ENCODE measurements at regions not wholly inside any gene's neighbourhood (a gene's known extent, or its start where the extent isn't known, plus 50 kb on each side); places are given as distances from the start of the nearest gene placed in this dataset.
"Not testable (repeated sequence)": the region's sequence is repeated elsewhere in the genome, so short reads cannot be mapped to it uniquely, and the experiment has no call there.

DNA sequence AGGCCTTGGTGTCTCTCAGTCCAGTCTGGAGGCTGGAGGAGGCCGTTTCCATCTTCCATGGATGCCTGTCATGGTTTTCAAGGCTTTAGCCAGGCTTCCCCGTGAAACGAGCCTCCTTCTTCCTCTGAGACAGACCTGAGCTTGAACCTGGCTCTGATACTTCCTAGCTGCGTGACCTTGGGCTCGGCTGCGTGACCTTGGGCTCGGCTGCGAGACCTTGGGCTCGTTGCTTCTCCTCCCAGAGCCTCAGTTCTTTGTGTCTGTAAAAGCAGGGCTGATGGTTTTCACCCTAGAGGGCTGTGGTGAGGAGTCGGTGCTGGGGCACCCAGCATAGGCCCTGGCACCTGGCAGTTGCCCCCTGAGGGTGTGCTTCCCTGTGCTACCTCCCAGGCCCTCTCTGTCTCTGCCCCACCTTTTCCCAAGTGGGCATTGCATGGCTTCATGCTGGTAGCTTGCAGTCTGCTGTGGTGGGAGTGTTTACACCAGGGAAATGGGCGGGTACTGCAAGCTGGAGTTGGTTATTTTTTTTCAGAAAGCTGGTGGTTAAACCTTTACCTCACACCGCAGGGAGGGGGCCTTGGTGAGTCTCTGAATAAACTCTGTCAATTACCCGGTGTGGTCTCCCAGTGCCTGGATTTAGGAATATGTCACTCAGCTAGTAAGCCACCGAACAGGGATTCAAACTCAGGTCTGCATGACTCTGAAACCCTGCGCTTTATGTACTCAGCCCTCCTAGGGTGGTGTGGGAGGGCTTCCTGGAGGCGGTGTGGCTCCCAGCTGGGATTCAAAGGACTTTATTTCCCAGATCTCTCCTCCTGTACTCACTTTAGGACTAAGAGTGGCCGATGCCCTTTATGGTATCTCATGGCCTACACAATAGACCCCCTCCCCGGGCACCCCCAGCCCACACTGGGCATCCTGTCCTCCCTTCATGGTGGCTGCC is 129.0 kb upstream of the CIBAR2 start:
- DNase-seq: no peak

DNA sequence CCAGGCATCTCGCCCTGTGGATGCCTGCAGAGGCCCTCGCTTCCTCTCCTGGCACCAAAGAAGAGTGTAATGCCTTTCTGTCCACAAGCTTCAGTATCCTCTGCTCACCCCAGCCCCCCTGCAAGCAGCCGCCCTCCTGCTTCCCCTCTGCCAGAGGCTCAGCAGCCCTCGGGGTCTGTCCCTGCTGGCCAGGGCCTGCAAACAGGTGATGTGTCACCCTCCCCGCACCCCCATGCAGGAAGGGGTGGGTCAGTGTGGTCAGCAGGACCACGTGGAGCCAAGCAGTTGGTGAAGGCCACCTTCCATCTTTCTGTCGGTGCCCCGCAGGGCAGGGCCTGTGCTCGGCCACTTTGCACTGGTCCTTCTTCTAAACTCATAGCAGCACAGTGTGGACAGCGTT is 129.9 kb upstream of the CIBAR2 start:
- DNase-seq: no peak

DNA sequence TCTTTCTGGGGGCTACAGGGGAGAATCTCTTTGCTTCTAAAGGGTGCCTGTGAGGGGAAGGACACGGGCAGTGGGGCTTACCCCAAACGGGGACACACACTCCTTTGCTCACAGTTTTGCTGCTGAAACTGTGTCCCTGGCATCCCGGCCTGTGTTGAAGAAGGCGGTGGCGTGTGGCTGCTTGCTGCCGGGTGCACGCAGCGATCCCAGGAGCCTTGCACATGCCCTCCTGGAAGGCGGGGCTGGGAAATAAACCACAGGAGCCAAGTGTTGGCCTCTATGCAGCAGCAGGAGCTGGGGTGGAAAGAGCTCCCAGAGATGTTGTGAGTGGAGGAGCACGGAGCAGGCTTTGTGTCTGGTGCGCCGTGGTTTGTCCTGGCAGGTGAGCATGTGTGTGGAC is 131.0 kb upstream of the CIBAR2 start:
- no peak for DNase-seq

DNA sequence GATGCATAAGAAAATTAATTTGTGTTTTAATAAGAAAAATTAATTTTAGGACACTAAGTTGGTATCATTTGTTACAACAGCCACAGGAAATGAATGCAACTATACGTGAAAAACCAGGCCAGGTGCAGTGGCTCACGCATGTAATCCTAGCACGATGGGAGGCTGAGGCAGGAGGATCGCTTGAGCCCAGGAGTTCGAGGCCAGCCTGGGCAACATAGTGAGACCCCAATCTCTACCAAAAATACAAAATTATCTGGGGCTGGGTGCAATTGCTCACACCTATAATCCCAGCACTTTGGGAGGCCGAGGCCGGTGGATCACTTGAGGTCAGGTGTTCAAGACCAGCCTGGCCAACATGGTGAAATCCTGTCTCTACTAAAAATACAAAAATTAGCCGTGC is 132.2 kb upstream of the CIBAR2 start:
- not testable (repeated sequence) for DNase-seq

DNA sequence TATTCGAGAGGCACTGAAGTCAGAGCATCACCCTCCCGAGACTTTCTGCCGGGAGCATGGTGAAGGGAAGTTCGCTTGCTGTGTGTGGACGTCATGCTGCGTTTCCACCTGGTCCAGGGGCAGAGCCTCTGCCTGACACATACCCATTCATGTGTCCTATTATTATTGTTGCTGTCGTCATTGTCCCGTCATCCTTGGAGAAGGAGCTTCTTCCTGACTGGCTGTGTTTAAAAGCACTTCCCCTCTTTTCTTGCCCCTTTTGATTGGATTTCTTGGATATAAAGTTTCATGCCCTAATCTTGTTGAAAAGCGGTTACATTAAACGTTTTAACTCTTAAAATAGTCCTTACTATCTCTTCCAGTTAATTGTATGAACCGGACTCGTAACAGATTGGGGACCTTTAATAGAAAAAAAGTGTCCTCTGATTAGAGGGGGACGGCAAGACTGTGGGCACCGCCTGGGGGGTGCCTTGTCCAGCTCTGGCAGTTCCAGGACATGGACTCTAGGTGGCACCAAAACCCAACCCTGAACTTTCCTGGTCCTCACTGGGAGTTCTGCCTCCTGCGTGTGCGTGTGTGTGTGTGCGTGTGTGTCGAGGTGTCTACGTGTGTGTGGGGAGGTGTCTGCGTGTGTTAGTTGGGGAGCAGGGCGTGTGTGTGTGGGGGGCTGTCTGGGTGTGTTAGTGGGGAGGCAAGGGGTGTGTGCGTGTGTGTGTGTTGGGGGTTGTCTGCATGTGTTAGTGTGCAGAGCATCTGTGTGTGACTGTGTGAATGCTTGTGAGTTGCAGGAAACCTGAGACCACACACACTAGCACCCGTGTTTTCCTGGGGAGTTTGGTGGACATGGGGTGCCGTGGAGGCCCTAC is 133.3 kb upstream of the CIBAR2 start:
- no peak for DNase-seq

DNA sequence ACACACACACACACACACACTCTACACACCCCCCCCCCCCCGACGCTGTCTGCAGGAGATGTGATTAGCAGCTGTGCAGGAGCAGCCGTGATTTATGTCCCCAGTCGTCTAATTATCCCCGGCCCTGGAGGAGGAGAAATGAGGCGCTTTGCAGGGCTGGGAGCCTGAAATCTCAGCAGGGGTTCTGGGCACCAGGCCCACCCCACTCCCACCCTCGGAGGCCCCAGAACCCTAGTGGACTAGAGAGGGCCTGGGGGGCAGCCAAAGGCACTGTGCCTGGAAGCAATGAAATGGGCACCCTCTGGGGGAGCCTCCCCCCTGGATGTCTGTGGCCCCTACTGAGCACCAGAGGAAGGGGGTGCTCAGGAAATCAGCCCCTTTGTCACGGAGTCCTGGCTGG is 134.2 kb upstream of the CIBAR2 start:
- DNase-seq: no peak

DNA sequence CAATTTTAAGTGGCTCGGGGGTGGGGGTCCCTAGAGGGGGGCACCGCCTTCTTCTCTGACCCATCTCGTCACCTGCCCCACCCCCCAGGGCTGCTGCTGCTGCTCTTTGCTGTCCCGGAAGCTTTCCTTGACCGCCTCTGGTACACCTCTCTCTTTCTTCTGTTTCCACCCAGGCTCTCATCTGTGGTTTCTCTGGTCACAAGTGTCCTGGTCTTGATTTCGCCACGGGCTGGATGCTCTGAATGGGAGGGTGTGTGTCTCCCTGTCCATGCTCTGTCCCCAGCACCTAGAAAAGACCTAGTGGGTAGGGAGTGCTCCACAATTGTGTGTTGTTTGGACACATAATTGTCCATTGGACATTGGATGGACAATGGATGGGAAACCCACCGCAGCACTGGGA is 134.7 kb upstream of the CIBAR2 start:
- no peak for DNase-seq

DNA sequence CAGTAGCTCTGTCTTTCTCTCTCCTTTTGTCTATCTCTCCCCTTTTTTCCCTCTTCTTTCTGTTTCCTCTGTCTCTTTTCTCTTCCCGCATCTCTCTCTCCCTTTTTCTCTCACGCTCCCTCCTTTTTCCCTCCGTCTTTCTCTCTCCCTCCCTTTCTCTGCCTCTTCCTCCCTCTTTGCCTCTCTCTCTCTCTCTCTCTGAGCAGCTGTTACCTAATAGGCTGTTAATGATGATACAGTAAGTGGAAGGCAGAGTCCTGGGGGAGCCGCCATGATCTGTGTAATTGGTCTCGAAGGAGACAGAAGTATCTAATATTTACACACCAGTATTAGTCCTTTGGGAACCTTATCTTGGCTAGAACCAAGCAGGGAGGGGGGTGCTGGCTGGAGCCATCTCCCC is 136.1 kb upstream of the CIBAR2 start:
- no peak for DNase-seq

DNA sequence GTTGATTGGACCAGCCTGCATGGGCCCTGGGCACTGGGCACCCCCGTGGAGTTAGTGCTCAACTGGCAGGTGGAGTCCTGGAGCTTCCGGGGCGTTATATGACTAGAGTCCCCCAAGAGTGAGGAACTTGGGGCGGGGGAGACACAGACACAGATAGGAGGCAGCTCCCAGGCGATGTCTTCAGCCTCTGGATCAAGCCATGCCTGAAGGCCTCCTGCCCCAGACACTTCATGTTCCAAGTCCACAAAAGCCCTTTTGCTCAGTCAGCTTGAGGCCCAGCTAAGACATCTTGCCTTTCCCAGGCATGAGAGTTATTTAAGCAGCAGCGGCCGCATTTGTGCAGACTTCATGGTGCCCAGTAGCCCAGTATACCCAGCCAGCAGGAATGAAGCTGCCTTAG is 136.6 kb upstream of the CIBAR2 start:
- DNase-seq: no peak

DNA sequence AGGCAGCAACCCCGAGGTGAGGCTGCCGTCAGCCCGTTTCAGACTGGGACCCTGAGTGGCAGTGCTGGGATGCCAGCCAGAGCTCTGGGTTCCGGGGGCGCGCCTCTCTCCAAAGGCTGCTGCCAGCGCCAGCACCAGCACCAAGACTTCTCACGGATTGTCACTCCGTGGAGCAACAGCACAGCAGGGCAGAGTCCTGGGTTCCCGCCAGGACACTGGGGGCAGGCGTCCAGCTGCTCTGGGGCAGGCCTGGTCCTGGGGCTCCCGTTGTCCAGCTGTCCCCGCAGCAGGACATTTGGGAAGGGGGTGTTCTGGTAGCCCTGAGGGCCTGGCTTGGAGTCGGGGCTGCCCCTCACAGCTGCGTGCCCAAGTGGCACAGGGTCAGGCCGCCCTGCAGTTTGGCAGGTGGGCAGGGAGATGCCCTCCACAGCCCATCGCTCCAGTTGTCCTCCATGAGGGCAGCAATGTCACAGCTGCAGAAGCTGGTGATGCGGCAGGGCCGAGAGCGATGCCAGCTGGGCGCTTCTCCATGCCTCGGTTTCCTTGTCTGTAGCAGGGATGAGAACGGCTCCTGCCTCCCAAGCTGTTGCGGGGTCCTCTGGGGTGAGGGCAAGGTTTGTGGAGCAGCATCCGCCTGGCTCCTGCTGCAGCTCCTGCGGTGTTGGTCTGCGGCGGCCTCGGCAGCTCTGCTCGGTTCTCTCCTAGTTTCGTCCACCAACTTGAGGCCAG is 137.3 kb upstream of the CIBAR2 start:
- DNase-seq: no peak

DNA sequence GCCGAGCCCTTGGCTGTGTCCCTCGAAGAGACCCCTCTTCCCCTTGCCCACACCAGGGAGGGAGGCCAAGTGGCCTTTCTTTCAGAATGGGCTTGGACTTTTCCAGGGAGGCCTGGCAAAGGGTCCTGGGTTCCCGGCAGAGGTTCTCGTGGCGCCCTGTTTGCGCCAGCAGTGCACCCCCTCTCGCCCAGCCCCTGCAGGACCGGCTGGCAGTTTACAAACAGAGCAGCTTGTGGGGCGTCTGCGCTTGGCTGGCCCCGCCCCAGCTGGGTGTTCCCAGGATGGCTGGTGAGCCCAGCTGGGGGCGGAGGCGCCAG is 137.8 kb upstream of the CIBAR2 start:
- no peak for DNase-seq

DNA sequence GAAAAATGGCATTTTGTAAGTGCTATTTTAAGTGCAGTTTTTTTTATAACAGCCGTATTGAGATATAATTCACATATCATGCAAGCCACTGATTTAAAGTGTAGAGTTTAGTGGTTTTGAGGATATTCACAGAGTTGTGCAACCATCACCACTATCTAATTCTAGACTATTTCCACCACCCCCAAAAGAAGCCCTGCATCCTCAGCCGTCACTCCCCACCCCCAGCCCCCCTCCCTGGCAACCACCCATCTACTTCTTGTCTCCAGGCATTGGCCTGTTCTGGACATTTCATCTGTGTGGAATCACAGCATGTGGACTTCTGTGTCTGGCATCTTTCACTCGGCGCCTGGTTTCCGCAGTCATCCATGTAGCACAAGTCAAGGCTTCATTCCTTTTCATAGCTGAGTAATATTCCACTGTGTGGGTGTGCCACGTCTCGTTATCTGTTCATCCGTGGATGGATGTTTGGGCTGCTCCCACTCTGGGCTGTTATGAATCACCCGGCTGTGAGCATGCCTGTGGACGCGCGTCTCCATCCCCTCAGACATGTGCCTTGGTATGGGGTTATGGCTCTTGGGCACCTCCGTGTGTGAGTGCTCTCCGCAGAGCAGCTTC is 138.4 kb upstream of the CIBAR2 start:
- DNase-seq: no peak

DNA sequence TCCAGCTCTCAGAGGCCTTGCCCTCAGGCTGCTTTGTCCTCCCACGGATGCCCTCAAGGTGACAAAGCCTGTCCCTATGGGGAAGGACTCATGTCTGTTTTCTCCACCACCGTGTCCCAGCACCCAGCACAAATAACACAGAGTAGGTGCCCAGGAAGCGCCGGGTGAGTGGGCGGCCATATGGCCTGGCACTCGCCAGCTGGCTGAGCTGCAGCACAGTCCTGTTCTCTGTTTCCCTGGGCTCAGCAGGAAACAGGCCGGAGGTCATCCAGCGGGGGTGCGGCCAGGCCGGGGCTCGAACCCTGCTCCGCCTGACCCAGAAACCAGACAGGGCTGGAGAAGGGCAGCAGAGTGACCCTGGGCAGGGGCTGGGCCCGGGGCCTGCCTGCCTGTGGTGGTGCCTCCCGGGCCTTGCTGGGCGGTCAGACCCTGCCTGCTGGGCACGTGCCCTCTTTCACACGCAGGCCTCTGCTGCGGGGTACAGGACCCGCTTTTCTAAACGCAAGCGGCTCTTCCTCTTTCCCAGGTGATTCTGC is 139.0 kb upstream of the CIBAR2 start:
- no peak for DNase-seq

DNA sequence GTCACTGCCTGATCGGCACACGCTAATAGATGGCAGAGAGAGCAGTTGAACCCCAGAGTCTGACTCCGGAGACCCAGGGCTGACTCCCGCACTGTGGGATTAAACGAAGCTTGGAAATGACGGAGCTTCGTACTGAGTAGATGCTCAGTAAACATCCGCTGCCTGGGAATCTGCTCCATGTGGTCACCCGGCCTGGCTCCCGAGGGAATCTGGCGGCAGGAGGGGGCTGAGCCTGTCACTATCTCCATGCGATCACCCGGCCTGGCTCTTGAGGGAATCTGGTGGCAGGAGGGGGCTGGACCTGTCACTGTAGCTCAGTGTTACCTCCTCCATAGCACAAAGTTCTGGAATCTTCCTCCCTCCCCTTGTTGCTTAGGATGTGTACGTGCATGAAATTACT is 139.7 kb upstream of the CIBAR2 start:
- no peak for DNase-seq

DNA sequence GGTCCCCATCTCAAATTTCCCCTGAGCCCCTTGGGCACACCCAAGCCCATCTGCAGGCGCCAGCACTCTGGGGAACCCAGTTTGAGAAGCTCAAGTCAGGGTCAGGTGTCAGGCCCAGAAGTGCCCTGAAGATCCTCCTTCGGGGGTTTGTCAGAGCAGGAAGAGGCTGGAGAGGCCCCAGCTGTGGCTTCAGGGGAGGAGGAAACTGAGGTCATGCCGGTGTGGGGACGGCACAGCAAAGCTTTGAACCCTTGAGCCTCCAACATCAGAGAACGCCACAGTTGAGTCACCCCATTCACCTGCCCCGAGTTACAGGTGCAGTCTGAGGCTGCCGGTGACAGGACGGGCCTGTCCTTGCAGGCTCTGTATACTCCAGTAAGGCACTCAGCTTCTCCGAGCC is 140.2 kb upstream of the CIBAR2 start:
- DNase-seq: no peak

DNA sequence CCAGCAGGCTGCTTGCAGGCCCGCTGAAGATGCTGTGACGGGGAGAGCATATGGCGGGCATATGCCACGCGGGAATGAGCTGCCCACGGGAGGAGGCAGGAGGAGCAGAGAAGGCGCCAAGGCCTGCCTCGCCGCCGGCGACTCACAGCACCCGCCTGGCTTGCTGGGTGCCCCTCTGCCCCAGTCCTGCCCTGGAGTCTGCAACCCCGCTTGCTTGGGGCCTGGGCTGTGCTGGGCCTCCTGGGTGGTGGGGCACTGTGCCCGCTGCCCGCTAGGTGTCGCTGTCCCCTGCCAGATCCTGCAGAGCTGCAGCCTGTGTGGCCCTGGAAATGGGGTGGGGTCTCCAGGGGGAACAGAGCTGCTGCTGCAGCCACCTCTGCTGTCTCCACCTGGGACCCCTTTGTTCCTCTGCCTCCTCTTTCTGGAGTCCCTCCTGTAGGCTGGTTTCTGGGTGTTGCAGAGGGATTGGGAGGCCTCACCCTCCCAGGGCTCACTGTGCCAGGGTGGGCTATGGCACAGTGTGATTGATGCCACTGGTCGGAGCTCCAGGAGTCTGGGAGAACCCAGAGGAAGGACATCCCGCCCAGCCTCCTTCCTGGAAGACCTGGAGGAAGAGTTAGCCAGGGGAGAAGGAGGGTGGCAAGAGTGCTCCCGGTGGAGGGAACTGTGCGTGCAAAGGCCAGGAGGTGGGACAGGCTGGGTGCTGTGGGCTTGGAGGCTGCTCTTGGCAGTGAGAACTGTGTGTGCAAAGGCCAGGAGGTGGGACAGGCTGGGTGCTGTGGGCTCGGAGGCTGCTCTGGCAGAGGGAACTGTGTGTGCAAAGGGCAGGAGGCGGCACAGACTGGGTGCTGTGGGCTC is 141.0 kb upstream of the CIBAR2 start:
- no peak for DNase-seq

DNA sequence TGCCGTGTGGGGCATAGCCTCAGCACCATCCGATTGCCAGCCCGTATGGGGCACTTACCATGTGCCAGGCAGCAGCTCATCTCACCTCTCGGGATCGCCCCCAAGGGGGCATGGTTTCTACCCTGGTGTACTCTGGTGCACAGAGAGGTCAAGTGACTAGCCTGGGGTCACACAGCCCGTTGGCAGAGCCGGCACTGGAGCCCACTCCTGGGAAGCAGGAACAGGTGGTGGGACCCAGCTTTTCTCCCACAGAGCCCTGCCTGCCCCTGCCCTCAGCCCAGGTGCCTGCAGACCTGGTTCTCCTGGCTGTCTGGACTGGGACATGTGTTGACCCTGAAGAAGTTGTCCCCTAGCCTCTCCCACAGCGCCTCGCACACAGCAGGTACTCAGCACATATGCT is 141.8 kb upstream of the CIBAR2 start:
- no peak for DNase-seq

DNA sequence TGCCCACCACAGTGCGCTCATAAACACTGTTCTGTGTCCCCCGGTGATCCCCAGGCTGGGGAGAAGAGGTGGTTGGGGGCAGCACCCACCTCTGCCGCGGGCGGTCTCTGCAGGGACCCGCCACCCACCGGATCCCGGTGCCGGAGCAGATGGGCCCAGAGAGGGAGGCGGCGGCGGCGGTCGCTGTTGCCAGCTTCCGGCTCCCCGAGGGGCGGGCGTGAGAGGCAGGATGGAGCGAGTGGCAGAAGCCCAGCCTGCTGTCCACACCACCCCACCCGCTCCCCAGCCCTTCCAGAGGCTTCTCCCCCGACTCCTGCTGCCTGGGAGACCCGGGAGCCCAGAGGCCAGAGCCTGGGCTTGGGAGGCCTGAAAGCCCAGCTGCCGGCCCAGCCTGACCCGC is 142.6 kb upstream of the CIBAR2 start:
- no peak for DNase-seq

DNA sequence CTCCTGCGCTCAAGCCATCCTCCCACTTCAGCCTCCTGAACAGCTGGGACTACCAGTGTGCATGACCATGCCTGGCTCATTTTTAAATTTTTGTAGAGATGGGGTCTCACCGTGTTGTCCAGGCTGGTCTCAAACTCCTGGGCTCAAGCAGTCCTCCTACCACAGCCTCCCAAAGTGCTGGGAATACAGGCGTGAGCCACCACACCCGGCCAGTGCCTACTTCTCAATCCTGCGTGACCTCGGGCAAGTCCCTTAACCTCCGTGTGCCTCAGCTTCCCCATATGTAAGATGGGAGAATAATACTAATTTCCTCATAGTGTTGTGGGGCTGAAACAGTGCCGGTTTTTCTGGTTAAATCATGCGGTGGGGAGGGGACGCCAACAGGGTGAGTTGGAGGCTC is 143.5 kb upstream of the CIBAR2 start:
- DNase-seq: no peak

DNA sequence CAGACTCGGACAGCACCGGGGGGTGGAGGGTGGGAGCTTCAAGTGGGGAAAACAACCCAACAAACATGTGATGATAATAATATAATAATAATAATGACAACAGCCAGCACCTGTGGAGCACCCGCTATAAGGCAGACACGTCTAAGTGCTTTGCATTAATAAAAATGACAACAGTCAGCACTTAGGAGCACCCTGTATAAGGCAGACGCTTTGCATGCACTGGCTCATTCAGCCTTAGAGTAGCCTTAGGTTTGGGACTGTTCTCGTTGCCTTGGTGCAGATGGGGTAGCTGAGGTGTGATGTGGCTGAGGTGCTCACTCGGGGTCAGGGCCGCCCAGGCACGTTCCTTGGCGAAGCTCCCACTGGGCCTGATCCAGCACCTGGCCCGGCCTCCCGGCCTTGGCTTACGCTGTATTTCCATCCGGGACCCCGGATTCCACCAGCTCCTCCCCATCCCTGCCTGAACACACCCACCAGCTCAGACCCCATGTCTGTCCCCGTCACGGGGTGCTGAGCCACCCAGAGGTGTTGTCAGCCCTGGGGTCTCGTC is 144.0 kb upstream of the CIBAR2 start:
- no peak for DNase-seq

DNA sequence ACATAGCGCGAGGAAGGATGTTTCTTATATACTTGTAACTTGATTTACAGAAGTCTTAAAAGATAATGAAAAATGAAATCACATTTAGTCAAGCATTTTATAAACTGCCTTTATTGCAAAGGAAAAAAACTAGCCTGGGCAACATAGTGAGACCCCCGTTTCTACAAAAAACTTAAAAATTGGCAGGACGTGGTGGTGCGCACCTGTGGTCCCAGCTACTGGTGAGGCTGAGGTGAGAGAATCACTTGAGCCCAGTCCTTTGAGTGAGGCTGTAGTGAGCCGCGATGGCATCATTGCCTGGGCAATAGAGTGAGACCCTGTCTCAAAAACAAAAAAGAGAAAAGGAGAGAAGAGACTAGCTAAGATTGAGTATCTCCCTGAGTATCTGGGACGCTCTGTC is 145.2 kb upstream of the CIBAR2 start:
- DNase-seq: no peak

DNA sequence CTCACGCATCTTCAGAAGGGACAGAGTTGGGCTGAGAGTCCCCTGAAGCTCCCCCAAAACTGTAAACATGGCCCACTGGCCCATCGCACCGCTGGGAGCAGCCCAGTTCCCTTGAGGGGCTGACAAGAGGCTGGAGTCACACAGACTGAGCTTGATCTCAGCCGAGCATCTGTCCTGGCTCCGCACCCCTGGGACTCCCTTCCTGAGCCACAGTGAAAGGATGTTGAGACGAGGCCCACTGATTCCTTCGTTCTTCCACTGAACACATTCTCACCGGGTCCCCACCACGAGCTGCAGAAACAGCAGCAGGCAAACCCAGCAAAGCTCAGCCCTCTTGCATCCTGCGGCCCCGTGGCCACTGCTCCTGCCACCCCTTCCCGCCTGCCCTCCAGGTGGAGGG is 145.9 kb upstream of the CIBAR2 start:
- no peak for DNase-seq

All from NCI-H526 treated with DMSO at 0.1 percent for 48 hours (cell line).